GM19035 (cell line): ENCODE measurements at regions not wholly inside any gene's neighbourhood (a gene's known extent, or its start where the extent isn't known, plus 50 kb on each side); places are given as distances from the start of the nearest gene placed in this dataset.
"Not testable (repeated sequence)": the region's sequence is repeated elsewhere in the genome, so short reads cannot be mapped to it uniquely, and the experiment has no call there.

Experiments
- ATAC-seq: cut with Tn5 transposase; IDR thresholded peaks from one replicate; pipeline ENCODE4 v1.9.1; 2021; ENCODE audit not compliant: unreplicated experiment

DNA sequence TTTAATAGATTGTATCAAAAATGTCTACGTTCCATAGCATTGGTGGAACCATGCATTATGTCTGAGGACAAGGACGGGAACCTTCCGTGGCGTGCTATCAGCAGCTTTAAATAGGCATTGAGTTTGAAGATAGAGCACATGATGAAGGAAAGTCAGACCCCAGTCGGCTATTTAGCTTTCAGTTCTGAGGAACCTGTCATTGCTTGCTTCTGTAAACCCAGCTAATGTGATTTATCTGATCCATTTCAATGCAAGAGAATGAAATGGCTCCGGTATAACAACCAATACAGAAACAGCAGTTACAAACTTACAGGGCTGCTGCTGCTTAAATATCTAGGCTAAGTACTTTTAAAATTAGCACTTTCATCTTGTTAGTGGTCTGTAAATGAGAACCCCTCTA lies 503.3 kb downstream of the RNF144A start:
- no peak for ATAC-seq

DNA sequence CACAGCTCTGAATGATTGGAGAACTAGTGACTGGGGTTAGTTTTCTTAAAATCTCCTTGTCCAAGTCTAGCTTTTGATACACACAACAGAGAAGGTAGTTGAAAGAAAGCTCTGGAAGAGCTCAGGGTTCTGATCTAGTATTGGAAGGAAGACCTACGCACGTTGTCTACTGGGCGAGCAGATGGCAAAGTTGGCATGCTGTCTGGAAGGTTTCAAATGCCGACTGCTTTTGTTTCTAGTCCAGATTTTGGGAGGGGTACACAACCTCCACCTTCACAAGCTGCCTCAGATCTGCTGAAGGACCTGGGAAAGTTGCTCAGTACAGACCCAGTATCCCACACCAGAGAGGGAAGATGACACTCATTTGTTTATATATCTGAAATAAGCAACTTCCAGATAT lies 507.3 kb downstream of the RNF144A start:
- no peak for ATAC-seq

- no peak for ATAC-seq
Measured at GRCh38 chr2:7427293-7428060, 510.3 kb downstream of the RNF144A start.

DNA sequence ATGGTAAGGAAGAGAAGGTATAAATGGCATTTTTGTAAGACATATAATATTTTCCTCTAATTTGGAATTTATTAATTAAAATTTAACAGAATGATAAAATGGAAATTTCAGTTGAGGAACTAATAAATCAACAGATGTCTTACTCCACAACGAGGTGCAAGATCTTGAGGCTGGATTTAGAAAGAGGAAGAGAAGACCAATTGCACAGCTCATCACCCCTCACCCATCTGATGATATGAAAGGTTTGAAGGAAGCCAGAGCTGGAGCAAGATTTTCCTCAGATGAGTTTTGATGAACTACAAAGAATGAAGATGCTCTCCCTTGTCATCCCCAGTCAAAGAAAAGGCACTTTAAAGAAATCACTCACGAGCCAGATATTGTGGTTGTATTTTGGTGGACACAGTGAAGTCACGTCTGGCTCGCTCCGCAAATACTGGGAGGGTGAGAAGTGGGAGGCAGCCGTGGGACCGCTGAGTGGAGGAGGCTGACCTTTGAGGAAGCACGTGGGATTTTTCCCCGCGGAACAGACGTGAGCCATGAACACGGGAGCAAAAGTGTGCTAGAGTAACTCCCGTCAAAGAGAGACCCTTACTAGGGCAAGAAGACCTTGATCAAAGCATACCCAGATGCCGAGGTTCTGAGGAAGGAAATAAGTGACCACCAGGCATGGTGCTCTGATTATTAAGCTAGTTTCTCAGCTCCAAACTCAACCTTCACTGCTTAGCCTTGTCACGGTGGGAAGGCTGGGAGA lies 511.4 kb downstream of the RNF144A start:
- ATAC-seq: no peak

GRCh38 chr2:7429733-7430132 lies 512.5 kb downstream of the RNF144A start:
- no peak for ATAC-seq

- ATAC-seq: no peak
Measured at GRCh38 chr2:7430421-7430868, 513.2 kb downstream of the RNF144A start.

DNA sequence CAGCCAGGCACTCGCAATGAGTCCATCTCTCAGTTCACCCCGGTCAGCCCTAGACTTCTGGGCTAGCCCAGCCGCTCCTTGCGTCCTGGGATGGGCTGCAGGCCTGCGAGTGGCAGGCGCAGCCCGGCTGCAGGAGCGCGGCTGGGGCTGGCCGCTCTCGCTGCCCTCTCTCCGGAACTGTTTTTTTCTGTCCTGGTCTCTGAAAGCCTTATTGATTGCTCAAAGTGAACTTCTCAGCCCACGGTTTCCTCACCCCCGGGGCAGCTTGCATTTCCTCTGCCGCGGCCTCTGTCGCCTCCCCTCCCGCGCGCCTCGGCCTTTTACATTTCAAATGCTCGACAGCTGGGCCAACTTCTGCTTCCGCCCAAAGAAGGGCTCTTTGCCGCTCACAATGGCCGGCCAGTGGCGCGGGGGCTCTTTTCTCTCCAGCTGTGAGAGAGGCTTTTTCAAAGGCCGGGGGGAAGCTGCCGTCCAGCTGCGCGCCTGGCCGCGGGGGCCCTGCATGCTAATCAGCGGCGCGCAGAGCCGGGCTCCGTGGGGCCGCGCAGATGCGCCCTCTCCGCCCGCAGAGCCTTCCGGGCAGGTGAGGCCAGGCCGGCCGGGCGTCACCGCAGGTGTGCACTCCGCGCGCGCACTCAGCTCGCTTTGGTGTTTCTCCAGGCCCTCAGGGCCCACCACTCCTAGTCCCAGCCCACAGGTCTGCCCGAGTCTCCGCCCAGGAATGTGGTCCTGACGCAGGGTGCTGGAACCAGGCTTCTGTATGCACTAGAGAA lies 513.8 kb downstream of the RNF144A start:
- peak; percentile 77 for ATAC-seq

GRCh38 chr2:7432436-7432835 lies 515.2 kb downstream of the RNF144A start:
- no peak for ATAC-seq

GRCh38 chr2:7436096-7436906 lies 519.1 kb downstream of the RNF144A start:
- ATAC-seq: no peak

DNA sequence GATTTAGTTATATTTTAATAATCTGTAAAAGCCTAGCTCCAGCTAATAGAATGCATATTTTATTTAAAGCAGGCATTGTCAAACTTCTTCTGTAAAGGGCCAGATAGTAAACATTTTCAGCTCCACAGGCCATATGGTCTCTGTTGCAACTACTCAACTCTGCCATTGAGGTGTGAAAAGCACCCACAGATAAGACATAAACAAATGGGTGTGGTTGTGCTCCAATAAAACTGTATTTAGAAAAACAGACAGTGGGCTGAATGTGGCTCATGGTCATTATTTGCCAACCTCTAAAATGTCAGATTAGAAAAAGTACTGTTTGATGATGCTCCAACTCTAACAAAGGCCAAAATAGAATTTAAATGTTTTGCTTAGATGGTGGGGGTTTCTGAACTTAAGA lies 519.9 kb downstream of the RNF144A start:
- no peak for ATAC-seq

GRCh38 chr2:7437716-7438632 lies 520.8 kb downstream of the RNF144A start:
- ATAC-seq: no peak

DNA sequence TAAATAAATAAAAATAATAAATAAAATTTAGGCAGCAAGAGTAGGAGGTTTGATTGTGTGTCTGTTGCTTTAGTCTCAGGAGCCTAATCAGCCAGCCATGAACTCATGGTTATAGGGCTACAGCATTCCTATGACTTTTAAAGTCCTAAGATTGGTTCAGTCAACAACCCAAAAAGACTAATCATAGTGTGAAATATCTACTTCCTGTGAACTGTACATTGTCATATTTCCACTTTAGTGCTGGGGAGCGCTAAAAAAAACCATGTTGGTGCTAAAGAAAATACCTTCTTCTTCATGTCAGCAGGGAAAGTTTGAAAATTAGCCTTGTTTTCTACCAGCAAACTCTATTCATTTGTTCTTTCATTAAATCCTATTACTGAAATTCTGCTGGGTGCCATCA lies 521.6 kb downstream of the RNF144A start:
- ATAC-seq: no peak

- no peak for ATAC-seq
Measured at GRCh38 chr2:7440977-7441376, 523.8 kb downstream of the RNF144A start.

GRCh38 chr2:7441841-7442240 lies 524.6 kb downstream of the RNF144A start:
- not testable (repeated sequence) for ATAC-seq

DNA sequence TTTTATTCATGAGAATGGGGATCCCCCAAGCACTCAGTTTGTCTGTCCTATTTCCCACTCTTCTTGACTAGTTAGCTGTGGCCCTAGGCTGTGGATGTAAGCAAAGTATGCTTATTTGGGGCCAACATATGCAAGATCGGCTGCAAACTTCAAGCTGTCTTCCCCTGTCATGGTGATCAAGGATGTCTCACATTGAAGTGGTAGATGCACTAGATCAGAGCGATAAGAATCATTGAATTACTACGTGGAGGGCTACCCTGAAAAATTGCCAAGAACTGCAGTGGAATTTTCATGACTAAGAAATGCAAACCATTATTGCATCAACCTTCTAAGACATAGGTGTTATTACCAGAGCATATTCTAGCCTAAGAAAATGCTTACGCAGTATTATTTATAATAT lies 527.4 kb downstream of the RNF144A start:
- no peak for ATAC-seq

- ATAC-seq: no peak
Measured at GRCh38 chr2:7448578-7449264, 531.5 kb downstream of the RNF144A start.

- no peak for ATAC-seq
Measured at GRCh38 chr2:7449298-7449697, 532.1 kb downstream of the RNF144A start.

DNA sequence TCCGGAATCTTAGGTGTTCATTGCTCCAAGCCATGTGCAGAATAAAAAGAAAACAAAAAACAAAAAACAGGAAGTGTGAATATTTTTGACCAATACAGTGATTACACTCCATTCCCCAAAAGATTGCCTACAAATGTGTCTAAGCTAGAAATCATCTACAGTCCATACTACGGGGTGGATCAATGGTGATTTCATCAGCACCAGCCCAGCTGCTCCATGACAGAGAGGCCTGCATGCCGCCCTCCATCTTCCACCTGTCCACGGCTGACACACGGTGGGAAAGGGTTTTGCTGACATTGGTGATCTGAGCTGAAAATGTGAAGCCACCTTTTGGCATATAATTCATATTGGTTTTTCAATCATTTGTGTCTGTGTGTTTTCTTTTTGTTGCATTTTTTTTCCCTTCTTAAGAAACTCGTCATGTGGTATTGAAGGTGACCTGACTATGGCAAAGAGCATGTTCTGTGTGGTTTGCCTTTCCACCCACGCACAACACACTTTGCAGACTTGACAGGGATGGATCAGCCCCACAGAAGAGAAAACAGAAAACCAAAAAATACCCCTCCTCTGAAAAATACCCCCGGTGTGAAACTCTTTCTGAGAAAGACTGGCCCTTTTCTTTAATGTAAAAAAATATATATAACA lies 533.1 kb downstream of the RNF144A start:
- ATAC-seq: no peak

- ATAC-seq: no peak
Measured at GRCh38 chr2:7450833-7451190, 533.6 kb downstream of the RNF144A start.
